ENCODE measurements at regions not wholly inside any gene's neighbourhood (a gene's known extent, or its start where the extent isn't known, plus 50 kb on each side); places are given as distances from the start of the nearest gene placed in this dataset.

- TF ChIP-seq USF1 (IDR thresholded peaks at IDR 0.05) (no peak), EGR1 (IDR thresholded peaks at IDR 0.05) (no peak)
Observed at GRCh38 chr20:7362601-7363000, 577.7 kb downstream of the HAO1 start.
